Right hindlimb (tissue), 1 donor: ENCODE measurements at regions not wholly inside any gene's neighbourhood (a gene's known extent, or its start where the extent isn't known, plus 50 kb on each side); places are given as distances from the start of the nearest gene placed in this dataset.

Experiments
- DNase-seq: peaks from one replicate; pipeline ENCODE4 v3.0.0-alpha.2; 2018

DNA sequence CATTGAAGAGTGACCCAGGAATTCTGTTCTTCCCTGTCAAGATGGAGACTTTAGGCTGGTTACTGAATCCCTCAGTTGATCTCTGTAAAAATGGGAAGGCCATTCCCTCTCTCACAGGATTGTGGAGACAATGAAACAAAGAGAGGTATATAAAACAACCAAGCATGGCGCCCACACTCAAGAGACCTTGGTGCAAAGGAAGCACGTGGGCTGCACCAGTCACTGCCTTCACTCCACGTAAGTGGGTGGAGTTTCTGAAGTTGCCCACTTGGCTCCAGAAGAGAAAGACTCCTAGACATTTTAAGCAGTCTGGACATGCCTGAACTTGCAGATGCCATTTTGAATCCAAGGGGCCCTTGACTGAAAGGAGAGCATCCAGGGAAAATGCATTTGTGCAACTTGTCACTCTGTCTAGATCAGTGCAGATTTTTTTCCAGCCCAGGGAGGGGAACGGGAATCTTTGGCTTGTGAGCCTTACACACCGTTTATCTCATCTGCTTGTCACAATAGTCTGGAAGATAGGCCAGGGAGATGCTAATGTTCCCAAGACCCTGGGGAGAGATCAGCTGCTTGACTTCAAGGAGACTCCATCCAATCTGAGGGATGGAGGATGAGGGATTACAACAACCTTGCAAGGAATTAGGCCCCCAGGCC, 96.9 kb upstream of the TBX3 start:
- no peak for DNase-seq

DNA sequence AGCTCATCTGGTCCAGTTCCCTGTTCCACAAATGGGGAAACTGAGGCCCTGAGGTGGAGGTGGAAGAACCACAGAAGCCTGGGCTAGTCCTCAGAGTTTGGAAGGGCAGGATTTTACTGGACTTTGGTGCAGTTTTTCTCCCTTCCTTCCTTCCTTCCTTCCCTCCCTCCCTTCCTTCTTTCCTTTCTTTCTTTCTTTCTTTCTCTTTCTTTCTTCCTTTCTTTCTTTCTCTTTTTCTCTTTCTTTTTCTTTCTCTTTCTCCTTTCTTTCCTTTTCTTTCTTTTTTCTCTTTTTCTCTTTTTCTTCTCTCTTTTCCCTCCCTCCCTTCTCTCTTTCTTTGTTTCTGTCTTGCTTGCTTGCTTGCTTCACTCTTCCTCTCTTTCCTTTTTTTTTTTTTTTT, 95.7 kb upstream of the TBX3 start:
- no peak for DNase-seq

DNA sequence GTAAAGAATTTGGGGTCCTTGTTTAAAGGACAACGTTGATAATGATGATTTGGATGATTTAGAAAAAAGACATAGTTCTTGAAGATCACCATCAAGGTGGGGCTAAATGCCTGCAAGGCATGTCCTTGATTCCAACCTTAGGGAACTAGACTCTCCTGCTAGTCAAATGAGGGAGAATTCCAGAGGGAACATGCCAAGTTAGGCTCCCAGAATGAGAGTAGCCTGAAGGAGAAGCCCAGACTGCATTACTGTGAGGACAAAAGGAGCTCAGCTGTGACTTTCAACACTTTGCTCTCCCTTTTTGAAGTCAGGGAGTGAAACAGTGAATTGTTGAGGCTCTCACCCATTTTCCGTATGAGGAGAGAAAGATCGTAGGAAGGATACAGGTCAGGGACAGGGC, 95.2 kb upstream of the TBX3 start:
- no peak for DNase-seq

DNA sequence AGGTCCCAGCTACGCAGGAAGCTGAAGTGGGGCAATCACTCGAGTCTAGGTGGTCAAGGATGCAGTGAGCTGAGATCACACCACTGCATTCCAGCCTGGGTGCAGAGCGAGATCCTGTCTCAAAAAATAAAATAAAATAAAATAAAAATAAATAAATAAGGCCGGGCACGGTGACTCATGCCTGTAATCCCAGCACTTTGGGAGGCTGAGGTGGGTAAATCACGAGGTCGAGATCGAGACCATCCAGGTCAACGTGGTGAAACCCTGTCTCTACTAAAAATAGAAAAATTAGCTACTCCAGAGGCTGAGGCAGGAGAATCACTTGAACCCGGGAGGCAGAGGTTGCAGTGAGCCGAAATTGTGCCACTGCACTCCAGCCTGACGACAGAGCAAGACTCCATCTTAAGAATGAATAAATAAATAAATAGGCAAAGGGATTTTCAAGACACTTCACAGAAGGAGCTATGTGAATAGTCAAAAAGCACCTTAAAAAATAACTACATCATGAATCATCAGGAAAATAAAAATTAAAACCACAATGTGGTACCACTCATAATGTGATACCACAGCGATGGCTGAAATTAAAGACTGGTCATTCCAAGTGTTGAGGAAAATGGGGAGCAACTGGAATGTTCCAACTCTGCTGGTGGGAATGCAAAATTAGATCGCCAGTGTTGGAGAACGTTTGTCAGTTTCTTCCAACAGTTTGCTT, 92.9 kb upstream of the TBX3 start:
- no peak for DNase-seq

DNA sequence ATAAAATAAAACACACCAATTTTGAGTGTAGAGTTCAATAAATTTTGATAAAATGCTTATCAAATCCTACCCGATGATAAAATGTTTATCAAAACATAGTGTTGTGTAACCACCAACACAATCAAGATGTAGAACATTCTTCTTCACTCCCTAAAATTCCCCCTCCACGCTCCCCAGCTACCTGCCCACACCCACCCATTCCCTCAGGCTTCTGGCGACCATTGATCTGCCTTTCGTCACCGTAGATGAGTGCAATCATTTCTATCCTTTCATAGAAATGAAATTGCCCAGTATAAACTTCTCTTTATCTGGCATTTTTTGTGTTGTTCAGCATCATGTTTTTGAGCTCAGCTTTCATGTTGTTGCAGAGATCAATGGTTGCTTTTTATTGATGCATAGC, 90.7 kb upstream of the TBX3 start:
- DNase-seq, result no peak

DNA sequence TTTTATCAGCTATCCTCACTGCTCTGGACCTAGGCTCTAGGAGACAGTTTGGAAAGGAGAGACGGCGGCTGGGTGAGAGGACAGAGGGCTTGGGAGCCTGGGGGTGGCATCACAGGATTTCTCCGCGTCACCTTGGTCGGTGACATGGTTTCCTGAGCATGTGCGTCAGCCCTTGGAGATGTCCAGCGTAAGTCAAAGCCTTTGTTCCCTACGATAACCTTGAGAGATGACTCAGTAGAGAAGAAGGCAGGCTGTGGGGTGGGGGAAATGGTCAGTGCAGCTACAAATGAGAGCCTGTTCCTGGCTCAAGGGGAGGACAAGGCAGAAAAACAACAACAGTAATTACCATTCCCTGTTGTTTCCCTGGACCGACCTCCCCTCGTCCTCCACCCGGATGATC, 90.2 kb upstream of the TBX3 start:
- DNase-seq, result no peak

DNA sequence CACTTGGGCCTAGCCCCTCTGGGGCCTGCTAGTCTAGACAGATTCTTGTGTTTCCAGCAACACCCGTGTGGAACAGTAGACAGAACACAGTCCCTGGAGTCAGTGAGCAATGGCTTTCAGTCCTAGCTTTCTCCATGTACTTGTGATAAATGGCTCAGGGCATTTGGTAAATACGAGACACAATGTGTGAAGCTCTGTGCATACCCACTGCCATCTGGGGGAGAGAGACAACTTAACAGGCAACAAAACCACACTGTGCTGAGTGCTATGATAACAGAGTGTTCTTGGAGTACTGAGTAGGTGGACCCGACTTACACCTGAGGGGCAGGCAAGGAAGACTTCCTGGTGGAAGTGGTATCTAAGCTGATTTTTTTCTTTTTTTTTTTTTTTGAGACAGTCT, 86.3 kb upstream of the TBX3 start:
- DNase-seq, result no peak

DNA sequence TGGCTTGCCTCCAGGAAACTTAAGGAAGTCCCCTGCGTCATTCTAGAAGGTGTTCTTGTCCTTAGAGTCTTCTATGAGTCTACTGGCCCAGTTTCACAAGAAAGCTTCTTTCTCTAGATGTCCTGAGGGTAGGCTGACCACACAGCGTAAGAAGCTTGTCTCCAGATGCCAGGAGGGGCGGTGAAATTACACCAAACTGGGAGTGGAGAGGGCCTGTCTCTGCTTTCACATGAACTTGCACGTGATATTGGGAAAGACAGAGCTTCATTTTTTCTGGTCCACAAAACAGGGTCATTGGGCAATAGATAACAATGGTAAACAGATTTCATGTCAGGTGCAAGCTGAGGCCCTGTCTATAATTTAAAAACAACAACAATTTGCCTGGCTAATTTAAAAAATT, 85.7 kb upstream of the TBX3 start:
- DNase-seq, result no peak

DNA sequence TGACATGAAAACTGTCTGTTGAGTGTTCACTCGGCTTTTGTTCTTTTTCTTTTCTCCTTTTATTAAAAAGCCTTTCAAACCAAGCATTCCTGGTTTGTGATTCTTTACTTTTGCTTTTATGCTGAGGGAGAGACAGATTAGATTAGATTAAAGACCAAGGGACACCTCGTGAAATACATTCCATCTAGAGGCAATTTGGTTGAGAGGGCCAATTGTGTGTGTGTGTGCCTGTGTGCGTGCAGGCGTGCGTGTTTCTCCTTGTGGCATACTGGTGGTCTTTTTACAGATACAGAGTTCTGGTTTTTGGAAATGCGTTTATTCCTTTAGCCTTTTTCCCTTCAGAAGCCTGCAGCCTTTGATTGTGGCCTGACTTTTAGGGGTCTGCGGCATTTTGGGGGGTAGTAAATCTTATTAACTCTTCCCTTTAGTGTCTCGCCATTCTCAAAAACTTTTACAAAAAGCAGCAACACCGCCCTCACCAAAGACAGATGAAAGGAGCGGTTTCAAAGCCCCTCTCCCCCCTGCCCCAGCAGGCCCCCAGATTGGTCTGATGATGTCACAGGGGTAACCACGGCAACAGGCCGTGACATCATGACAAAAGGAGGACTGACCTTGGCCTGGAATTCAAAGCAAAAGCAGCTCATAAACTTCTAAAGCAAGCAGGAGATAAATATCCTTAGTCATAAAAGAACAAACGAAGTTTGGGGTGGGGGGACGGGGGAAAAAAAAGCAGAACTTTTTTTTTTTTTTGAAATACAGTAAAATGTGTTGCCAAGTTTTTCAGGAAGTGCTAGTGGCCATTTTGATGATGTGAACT, 84.1 kb upstream of the TBX3 start:
- DNase-seq, result no peak

DNA sequence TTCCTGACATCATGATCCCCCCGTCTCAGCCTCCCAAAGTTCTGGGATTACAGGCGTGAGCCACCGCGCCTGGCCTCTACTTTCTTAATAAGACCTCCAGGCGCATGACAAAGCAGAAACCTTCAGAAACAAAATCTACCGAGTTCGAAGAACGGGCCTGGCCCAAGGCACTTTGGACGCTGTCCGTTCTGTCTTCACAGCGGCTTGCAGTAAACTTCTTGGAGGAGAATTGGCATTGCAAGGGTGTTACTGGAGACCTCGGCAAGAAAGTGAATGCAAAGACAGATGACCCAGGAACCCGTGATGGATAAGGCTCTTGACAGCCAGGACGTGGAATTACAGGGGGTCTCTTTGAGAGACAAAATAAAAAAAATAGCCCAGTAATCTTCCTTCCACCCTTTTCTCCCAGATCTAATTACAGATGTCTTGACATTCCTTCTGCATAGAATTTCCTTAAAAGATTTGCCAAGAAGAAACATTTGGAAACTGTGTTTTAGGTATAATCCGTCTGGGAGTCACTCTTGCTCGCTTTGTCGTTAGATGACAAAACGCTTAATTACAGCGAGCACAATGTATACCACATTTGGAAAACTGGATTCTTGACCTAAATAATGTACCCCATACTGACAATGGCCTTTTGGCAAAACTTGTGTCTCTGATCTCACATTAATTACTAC, 83.2 kb upstream of the TBX3 start:
- no peak for DNase-seq

DNA sequence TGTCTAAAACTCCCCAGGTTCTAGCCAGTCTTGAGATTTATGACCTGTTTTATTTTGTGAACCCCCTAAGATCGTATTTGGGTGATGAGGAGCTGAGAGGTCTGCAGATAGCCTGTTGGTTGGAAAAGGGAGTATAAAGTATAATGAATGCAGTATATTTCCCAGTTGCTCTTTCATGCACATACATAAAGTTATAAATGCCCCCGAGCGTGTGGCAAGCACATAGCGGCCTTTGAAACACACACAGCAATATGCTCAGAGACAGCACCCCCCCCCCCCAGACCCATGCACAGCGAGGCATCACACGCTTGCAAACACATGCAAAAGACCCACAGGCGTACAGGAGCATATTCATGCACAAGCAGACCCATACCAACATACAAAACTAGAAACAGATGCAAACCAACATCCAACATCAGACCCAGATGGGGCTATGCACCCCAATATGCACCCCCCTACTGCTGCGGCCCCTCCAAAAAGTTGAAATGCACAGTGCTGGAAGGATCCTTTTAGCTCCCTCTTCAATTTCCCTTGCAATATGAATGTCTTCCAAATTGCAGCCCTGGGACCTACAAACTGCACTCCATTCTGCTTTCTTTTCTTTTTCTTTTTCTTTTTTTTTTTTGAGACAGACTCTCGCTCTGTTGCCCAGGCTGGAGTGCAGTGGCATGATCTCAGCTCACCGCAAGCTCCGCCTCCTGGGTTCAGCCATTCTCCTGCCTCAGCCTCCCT, 82.2 kb upstream of the TBX3 start:
- no peak for DNase-seq

DNA sequence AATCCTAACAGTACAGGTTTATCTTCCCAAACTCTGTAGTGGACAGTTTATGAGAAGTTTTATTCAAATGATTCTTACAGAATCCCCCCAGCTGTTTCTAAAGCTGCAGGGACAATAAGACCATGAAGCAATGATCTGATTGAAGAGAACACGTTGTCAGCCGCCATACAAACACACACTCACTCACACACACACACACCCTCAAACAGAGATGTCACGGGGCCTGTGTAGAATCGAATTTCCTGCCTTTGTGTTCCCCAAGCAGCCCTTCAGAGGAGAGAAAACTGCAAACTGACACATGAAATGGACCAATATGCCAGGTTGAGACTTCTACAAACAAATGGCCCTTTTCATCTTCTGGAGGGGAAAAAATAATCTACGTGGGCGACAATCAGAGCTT, 80.5 kb upstream of the TBX3 start:
- no peak for DNase-seq

DNA sequence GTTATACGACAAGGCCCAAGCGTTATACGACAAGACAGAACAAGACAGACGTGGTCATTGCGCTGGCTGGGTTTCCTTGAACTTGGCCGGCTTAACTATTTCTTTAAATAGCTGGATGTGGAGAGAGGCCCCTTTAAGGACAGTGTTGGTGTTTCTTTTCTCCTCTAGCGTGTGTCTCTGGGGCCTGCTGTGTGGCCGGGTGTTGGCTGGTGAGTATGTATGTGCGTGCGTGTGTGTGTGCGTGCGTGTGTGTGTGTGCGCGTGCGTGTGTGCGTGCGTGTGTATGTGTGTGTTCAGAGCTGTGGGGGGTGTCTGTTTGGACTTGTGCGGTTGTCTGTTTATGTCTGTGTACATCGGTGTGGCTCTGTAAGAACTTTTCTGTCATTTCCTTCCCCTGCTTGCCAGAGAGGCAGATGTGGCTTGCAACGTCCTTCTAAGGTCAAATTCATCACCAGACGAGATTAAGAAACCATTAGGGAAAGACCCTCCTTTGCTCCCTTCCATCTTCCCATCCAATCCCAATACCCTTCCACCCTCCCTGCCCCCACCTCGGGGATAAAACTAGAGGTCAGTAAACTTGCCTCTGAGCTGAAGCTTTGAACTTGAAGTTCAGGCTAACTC, 78.6 kb upstream of the TBX3 start:
- DNase-seq, result peak; percentile 82

DNA sequence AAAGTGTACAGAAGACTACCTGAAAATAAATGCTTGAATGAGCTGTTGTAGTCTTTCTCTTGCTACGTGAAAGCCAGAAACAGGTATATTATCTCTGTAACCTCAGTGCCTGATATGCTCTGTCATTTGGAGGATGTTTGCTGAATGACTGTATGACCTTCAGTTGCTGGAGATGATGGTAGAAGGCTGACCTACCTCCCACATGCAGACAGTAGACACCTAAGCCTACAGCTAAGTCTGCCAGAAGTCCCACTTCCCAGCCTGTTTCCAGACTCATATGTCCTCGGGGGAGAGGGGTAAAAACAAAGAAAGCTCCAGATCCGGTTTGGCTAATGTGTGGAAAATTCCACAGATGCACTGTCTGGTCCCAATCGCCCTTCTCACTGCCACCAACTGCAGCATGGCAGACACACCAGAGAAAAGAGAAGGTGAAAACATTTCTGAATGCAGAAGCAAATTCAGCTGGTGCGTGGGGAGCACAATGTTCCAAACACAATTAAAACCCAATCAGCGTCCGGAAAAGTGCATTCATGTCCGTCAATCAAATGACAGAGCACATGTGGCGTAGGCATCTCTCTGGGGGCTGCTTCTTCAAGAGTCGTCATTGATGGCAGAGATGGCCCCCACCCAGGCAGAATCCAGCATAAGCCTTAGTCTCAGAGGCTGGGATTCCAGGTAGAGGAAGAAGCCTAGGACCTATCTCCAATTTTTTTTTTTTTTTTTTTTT, 76.3 kb upstream of the TBX3 start:
- no peak for DNase-seq

DNA sequence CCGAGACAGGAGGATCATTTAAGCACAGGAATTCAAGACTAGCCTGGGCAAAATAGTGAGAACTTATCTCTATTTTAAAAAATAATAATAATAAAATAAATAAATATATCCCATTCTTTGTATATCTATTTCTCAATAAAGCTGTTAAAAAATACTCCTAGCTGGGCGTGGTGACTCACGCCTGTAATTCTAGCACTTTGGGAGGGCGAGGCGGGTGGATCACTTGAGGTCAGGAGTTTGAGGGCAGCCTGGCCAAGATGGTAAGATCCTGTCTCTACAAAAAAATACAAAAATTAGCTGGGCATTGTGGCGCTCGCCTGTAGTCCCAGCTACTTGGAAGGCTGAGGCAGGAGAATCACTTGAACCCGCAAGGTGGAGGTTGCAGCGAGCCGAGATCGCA, 75.7 kb upstream of the TBX3 start:
- no peak for DNase-seq

DNA sequence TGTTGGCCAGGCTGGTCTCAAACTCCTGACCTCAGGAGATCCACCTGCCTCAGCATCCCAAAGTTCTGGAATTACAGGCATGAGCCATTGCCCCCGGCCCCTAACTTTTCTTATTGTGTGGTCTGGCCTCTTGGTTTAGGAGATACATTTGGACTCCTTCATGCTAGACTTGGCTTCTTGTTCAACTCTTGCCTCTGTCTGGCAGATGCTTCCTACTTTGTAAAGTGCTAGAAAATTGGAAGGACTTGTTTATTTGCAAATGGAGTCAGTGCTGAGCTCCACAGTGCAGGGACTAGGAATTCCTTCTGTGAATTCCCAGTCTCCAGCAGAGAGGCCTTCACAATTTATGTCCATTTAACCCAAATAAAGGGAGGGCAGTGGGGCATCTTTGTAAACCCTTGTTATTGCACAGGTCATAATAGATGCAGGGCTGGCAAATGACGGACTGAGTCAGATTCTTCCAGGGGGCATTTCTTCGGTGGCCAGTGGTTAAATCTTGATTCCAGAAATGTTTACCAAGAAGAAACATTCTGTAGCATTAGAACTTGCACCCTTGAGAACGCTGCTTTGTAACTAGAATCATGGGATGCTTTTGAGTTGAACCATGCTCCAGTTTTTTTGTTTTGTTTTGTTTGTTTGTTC, 73.8 kb upstream of the TBX3 start:
- DNase-seq, result no peak

DNA sequence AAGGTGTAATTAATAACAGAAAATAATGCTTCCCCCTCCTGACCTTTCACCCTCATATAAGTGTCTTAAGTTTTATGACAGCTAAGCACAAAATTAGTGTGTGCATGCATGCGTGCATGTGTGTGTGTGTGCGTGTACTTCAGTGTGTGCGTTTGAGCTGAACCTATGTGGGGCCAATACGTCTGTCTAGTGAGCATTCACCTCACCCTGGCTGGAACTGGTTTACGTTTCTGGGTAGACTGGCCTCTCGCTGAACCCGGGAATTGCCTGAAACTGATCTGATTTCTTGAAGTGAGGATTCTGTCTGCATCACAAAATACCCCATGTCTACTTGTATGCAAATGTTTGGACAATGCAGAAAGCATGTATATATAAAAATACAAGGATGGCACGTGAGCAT, 68.2 kb upstream of the TBX3 start:
- no peak for DNase-seq

DNA sequence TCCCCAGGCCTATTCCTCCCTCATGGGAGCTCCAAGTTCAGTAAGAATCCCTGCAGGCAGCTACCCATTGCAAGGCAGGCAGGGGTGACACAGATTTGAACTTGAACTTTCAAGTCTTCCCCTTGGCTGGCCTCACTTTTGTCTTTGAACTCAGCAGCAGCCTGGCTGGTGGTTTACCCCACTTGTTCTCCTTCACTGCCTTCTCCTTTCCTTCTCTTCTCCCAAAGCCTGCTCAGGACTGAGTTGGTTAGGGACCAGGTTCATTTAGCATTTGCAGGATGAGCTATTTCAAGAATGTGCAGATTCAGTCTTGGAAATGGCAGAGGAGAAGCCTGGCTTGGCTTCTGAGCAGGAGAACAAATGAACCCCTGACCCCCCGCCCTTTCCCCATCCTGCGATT, 67.7 kb upstream of the TBX3 start:
- no peak for DNase-seq

DNA sequence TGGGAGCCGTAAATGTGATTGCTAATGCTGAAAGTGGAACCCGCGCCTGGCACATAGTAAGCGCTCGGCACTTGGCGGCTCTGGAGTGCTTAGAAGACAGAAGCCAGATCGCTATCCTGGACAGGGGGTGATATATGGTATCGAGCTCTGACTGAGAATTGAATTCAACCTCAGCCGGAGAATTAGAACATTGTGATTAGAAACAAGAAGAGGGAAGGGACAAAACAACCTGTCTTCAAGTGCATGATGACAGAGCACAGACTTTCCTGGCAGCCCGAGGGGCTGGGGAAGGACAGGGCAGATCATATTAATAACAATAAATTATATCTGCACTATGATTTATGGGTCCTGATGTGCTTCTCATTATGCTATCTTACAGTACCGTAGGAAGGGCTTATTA, 66.9 kb upstream of the TBX3 start:
- no peak for DNase-seq

DNA sequence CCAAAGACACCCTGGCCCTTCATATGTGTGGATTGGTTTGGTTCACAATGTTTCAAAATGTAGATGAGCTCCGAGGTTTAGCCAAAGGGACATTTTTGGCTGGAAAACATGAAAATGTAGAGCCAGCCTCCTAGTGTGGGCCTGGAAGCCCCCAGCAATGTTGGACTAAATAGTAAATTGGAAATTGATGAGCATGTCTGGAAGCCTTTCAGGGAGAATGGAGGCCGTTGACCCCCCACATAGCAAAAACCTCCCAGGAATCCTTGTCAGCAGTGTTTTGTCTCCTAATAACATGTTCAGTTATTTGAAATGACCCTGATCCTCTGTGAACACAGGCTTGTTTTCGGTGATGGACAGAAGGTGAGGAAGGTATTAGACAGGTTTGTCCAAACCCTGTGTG, 65.1 kb upstream of the TBX3 start:
- no peak for DNase-seq
